Activated CD4-positive, alpha-beta T cell treated with anti-CD3 and anti-CD28 coated beads, Interleukin-2, Interleukin-6, amounts not matched to agents 100 ng/mL and 50 ng/mL, durations not matched to agents 16 hours and 8 hours (primary cell): ENCODE measurements at regions not wholly inside any gene's neighbourhood (a gene's known extent, or its start where the extent isn't known, plus 50 kb on each side); places are given as distances from the start of the nearest gene placed in this dataset.

Source experiments
- DNase-seq: peaks from one replicate; pipeline ENCODE4 v3.0.0-alpha.2; 2020

DNA sequence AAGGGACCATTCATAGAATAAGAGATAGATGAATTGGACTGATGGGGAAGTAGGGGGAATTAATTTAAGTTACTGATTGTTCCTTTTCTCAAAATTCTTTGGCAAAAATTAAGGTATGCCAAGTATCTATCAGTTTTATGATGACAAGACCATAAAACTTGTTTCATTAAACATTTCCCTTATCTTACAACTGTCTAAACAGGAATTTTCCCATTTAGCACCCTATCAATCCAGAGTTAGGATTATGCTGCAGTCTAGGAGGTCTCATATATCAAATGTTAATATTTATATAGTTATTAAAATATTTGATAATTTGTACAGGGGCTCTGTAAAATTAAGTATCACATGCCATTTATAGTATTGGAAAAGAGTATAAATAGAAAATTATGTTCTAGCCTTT lies 51.5 kb upstream of the ARID1B start:
- no peak for DNase-seq

DNA sequence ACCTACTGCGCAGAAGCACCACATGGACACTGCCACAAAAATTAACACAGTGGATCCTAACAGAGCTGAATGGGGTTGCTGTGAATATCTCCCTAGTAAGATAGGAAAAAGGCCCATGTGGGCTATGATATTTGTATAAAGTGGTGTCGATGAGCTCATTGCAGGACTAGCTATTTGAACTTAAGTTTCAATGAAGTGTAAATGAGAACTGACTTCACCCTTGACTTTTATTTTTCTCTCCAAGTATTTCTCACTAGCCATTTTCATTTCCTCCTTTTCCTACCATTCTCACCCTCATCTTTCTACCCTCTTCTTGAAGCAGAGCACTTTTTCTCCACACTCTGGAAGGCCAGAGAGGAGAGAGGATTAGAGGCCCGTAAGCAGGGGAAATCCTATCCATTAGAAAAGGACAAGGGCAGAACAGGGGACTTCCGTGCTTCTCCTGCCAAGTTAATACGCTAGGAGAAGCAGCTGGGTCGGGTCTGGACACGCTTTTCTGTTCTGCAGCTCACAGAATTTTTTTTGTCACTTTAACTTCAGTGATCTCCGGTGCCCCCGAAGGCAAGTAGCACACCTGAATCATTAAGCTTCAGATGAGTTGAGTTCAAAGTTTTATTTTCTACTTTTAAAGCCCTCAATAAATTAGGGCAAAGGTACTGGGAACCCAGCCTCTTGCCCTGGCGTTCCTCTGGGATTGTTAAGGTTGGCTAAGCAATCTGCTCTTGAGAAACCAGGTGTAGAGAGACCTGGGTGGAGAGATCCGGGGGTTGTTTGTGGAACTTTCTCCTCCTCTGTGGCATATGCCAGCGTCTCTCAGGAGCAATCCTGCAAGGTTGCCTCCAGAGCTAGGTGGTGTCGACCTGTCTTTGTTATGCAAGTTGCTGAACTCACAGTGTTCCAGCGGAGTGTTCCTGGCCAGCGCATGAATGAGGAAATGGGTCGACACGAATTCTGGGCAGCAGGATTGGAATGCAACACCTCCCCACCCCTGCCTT lies 56.2 kb upstream of the ARID1B start:
- DNase-seq, result no peak

DNA sequence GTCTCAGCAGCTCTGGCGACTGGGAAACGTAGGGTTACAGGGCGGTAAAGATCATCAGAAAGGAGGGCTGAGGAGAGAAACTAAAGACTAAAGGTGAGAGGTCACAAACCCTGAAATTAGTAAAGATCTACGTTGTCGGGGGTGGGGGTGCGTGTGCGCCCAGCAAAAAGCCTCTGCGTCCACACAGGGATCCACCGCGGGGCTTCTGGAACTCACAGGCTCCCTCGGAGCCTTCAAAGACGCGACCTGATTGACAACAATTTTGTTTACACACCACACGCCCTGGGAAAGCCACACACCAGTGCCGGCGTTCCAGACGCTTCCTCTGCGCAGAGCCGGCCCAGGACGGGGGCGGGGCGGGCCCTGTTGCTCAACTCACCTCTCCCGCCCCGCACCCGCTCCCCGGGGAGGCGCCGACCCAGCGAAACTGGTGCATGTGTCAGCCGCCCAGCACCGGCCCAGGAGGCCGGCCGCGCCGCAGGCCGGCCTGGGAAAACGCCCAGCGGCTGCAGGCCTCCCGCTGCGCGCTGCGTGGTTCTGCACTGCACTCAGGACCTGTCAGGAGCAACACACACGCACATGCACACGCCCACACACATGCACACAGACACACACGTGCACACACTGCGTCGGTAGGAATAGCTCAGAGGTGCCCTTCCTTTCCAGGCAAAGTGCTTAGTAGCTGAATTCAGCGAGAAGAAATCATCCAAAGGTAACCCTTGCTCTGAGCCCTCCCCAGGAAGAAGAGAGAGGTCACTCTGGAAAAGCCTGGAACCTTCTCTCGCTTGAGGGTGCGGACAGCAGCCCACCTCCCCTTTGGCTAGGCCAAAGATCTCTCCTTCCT lies 57.2 kb upstream of the ARID1B start:
- peak; percentile 78 for DNase-seq

DNA sequence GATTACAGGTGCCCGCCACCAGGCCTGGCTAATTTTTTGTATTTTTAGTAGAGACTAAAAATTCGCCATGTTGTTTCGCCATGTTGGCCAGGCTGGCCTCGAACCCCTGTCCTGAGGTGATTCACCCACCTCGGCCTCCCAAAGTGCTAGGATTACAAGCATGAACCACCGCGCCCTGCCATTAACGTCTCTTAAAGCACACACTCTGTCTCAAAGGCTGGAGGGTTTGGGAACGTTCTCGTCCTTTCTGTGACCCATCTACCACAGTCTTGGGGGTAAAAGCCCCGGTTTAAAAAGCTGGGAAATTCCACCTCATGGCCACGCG lies 57.8 kb upstream of the ARID1B start:
- DNase-seq, result no peak

DNA sequence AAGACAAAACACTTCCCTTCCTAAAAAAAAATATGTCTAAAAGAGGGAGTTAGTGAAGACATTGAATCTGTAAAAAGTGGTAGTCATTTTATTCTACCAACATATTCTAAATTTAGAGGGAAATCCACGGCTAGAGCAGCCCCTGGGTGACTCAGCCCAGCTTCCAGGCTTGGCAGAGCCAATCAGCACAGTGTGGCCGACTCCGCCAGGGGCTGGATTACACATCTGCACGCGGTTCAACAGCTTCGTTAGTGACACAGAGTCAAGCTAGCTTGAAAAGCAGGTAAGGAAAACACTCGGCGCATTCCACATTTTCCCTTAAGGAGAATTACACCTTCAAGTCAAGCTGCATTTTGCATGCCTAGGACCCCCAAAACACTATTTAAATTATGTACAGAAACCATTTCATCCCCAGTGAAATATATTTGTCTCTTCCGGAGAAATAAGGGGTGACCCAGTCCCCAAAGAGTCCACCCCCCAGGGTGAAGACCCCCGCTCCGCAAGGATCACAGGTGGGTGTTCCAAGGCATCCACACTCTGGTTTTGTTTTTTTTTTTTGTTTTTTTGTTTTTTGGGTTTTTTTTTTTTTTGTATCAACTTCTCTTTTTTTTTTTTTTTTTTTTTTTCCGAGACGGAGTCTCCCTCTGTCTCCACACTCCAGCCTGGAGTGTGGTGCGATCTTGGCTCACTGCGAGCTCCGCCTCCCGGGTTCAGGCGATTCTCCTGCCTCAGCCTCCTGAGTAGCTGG lies 58.4 kb upstream of the ARID1B start:
- DNase-seq, result no peak

DNA sequence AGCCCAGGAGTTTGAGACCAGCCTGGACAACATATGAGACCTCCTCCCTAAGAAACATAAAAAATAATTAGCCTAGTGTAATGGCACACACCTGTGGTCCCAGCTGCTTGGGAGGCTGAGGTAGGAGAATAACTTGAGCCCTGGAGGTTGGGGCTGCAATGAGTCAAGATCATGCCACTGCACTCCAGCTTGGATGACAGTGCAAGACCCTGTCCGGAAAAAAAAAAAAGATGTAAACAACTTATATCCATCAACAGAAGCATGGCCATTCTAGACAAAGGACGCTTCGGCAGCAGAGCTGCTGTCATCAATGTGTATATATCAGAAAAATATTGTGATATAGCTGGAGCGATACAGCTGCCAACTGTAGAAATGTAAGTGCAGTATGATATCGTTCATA lies 59.6 kb upstream of the ARID1B start:
- DNase-seq, result no peak

DNA sequence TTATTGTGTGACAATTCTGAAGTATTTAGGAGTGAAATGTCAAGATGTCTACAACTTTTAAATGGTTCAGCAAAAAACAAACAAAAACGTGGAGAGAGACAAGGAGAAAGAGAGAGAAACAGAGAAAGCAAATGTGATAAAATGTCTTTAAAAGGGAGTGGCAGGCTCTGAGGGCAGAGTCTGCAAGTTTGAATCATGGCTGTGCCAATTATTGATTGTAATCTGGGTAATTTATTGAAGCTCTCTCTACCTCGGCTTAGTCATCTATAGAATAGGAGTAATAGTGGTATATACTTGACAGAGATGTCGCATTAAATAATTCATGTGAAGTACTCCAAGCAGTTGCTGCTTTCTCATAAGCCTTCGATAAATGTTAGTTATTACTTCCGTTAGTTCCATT lies 61.3 kb upstream of the ARID1B start:
- DNase-seq, result no peak

DNA sequence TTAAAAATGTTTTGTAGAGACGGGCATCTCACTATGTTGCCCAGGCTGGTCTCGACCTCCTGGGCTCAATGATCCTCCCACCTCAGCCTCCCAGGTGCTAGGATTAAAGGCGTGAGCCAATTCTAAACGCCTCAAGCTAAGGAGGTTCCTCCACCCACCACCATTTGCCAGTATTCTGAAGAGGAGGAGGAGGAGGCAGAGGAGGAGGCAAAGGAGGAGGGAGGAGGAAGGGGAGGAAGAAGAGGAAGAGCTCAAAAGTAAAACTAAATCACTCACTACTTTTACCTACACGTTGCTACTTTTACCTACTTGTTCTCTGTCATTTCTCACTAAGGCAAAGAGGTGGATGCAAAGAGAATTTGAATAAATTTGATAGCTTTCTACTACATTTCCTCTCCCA lies 63.6 kb upstream of the ARID1B start:
- DNase-seq, result no peak

DNA sequence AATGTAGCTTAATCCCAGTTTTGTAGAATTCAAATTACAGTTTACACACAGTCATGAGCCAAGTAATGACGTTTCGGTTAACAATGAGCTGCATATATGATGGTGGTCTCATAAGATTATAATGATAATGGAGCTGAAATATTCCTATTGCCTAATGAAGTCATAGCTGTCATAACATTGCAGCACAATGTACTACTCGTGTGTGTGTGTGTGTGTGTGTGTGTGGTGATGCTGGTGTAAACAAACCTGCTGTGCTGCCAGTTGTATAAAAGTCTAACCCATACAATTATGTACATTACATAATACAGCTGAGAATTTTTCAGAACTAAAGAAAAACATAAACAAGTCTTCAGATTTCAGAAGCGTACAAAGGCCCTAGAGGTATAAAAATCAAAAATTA lies 66.7 kb upstream of the ARID1B start:
- DNase-seq, result no peak

DNA sequence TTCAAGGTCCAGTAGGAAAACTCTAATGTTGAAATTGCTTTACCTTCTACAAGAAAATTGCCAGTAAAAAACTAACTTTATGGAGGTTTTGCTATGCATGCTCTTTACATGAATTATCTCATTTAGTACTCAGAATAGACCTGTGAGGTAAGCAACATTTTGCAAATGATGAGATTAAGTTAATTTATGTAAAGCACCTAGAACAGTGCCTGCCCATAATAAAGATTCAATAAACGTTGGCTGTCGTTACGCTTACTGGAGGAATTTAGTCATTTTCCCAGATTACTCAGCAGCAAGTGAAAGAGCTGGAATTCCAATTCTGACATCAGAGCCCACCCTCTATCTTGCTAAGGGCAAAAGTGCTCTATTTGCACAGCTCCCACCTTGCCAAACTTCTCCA lies 69.4 kb upstream of the ARID1B start:
- no peak for DNase-seq

DNA sequence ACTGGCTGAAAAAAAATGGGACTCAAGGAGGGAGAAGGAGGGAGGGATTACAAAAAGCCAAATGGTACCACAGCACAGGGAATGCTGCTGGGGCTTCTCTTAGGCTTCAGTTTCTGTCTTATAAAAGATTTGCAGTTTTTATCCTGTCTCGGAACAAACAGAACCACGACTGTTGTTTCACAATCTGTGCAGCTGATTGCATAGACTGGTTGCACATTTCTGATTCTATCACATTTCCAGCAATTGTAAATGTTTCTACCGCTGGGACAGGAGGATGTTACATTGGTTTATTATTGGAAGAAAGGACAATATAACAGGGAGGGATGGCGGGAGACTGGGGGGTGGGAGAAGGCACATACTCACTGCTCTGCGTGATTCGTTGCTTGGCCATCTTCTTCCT lies 73.5 kb upstream of the ARID1B start:
- no peak for DNase-seq

DNA sequence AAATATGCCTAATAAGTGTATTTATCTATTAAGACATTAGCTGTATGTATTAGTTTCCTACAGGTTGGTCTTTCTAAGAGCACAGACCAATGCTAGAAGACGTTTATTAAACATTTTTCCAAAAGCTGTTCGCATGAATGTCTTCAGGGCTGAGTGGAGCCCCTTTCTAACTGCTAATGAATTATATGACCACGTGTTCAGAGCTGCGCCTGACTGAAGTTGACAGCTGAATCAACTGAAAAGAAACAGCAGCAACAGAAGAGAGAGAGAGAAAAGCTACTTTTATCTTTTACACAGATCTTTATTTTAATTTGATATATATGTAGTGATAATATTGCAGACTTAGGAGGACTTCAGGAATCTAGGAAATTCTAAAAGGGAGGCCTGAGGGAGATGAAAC lies 75.2 kb upstream of the ARID1B start:
- no peak for DNase-seq

DNA sequence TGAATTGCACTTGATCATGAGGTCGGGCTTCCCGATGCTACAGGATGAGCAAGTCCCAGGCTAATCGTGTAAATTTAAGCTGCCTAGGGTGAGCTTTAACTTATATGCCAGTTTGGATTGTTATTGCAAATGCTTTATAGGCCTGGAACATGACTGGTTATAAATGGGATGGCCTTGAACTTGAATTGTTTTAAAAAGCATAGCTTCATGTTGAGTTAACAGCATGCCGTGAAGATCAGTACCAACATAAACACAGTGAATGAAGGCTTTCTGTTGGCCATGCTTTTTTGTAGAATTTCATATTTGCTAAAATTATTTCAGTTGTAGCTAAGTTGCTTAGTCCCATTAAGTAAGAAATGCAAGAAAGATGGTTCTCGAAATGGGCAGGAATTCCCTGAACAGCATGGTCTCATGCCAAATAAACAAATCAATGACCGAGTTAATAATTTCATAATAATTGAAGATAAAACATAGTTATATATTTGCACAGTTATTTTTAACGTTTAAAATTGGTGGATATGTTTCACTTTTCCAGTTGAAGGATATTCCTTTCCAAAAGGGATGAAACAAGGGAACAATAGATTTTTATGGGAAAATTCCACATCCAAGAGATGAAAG lies 76.6 kb upstream of the ARID1B start:
- DNase-seq, result no peak

DNA sequence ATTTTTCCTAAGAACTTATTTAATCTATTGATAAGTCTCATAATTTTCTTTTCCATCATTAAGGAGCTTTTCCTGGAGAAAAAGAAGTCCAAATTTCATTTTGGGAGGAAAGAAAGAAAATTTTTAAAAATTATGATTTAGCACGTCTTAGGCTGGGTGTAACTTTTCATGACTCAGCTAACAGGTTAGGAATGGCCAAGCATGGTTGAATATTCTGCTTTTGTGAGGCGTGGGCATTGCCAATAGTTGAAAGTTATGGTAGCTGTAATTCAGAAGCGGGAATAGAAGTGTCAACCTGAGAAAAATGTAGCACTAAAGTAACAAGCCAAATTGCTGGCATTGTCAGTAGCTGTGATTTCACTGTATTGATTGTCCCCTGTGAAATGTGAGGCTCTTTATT lies 77.2 kb upstream of the ARID1B start:
- no peak for DNase-seq

DNA sequence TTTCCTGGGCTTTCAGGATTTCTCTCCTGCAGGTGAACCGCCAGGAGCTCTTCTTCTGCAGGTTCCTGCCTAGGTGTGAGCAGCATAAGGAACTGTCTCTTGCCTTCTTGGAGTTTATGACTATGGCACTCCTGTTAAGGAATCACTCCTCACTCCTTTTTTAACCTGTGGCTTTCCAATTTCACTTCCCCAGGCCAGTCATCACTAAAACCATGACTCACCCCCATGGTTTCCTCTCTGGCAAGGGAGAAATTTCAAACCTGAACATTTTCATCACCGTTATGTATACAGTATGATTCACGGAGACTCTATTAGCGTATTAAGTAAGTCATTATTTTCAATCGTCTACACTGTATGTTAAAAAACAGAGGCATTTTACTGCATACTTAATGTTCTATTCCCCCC lies 78.2 kb upstream of the ARID1B start:
- DNase-seq, result peak; percentile 72

DNA sequence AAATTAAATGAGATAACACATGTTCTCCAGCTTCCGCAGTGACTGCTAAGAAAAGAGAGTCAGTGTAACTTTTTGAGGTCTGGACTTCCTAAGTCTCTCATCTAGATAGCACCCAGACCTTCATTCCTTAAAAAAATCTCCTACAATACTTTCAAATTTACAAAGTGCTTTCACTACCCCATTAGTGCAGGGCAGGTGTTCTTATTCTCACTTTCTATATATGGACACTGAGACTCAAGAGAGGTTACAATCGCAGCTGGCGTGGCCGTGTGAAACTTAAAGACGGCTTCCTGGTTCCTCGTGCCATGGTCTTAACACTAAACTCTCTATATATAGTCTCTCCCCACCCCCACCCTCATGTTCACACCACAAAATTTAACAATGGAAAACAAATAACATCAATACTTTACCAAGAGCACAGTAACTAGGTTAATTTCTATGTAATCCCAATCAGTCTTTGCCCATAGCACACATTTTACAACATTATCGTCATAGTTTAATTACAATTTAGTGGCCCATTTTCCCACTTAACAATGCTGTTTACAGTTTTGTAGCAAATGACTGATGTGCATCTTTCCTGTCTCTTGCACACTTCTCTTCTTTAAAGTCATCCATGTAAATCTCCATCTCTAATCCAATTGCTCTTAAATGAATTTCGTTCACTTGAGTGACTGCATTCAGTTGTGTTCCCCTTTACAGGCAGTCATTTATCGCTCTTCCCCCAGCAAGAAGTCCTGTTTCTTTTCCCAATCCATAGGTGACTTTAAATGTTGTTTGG lies 78.8 kb upstream of the ARID1B start:
- peak; percentile 44 for DNase-seq

DNA sequence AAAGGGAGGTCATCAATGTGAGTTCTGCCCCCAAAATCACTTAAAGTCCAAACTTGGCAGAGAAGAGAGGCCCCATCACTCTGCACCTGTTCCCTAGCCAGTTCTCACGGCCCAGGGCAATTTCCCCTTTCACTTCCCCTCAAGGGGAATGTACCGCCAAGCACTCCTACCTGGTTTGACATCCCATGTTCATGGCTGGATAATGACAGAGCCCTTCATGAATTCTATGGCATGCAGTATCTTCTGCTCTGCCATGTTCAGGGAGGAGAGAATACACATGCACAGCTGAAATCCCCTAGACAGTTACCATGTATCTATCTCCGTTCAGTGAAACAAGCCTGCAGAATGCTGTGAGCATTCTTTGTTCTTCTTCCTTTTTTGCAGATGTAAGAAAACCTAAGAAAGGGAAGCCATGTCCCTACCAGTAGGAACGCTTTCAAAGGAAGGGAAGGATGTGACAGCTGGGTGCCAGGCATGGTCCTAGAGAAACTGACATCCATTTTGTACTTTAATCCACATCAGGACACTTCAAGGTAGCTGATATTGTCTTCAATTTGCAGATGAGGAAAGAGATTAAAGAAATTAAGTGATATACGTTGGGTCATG lies 79.8 kb upstream of the ARID1B start:
- DNase-seq, result no peak

DNA sequence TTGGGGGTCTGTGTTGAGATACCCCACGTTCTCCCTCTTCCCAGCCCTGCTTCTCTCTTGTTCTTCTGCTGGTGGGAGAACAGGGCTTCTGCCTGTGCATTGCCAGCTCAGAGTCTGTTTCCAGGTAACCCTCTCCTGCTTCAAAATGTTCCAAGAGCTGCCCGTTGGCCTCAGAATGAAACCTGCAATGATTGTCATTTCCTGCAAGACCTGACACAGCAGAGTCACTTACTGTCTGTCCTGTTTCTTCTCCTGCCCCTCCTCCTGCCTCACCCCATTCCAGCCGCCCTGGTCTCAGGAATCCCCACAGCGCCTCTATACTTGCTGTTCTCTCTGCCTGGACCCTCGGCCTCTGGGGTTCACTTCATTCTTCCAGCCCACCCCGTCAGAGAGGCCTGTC lies 81.4 kb upstream of the ARID1B start:
- DNase-seq, result peak; percentile 56

DNA sequence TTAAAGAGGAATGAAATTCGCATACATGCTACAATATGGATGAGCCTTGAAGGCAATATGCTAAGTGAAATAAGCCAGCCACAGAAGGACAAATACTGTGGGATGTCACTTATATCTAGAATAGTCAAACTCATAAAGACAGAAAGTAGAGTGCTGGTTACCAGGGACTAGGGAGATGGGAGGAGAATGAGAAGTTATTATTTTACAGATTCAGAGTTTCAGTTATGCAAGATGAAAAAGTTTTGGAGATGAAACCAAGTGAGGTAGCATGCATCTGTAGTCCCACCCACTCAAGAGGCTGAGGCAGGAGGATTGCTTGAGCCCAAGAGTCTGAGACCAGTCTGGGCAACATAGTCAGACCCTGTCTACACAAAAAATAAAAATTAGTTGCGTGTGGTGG lies 82.5 kb upstream of the ARID1B start:
- DNase-seq, result peak; percentile 28

DNA sequence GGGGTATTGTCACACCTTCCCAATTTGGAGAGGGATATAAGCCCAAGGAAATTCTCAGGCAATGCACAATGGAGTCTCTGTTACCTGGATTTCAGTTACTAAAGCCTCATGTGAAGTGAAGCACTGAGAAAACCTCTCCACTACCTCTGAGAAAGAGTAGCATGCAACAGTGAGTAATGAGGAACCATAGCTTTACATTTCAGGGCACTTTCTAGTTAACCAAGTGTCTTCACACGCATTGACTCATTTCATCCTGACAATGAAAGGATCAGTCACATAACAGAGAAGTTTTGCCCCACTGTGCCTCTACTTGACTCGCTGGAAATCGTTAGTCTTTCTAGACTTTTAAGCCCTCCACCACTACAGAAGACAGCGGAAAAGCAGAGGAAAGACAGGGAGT lies 86.2 kb upstream of the ARID1B start:
- peak; percentile 51 for DNase-seq

DNA sequence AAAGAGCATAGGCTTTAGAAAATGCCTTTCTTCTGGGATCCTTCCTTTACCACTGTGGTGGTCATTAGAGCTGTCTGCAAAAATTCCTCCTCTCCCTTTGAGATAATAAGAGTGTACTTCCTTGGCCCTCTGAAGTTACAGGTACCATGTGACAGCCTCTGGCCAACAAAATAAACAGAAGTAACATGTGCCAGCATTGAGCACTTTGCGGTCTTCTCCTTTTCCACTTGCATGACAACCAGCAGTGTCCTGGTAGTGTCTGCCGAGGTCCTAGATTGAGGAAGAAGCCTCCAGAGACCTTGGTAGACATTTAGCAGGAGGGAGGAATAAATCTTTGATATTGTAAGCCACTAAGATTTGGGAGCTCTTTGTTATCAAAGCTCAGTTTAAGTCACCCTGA lies 87.5 kb upstream of the ARID1B start:
- DNase-seq, result no peak

DNA sequence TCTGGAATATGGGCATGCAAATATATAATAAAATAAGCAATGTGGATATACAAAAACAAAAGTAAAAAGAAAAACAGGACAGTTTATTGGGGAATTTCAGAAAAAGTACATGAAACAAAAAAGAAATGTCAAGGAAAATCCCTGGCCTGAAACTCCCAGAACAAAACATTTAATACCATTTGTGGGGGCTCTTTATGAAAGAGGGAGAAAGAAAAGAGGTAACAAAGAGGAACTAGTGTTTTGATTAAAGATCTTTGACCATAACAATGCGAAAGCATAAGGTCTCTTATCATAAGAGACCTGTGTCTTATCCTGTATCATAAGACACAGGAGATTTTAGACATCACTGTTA lies 88.6 kb upstream of the ARID1B start:
- no peak for DNase-seq
